ENCODE measurements at regions not wholly inside any gene's neighbourhood (a gene's known extent, or its start where the extent isn't known, plus 50 kb on each side); places are given as distances from the start of the nearest gene placed in this dataset.

DNA sequence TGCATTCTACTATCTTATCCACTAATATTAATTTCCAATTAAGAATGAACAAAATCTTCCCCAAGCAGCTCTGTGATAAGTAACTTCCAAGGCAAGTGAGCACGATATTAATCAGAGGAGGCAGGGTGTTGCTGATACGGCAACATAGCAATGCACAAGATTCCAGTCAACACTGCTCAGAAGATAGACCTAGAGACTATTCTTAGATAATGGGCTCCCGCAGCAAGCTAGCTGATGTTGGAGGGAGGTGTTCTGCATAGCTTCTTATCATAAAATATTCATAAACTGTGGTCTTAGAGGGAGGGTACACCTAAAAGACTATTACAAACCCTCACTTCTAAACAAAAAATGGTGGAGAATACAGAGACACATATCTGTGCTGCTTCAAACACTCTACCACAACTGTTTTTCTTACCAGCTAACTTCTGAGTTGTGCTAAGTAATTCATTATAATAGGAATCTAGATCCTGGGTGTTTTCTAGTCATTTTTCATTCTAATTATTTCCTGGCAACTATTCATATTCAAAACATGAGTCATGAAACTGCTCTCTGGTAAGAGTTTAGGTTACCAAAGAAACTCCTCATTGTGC is 382.0 kb upstream of the SOX14 start:
- TF ChIP-seq, protein P1, sequence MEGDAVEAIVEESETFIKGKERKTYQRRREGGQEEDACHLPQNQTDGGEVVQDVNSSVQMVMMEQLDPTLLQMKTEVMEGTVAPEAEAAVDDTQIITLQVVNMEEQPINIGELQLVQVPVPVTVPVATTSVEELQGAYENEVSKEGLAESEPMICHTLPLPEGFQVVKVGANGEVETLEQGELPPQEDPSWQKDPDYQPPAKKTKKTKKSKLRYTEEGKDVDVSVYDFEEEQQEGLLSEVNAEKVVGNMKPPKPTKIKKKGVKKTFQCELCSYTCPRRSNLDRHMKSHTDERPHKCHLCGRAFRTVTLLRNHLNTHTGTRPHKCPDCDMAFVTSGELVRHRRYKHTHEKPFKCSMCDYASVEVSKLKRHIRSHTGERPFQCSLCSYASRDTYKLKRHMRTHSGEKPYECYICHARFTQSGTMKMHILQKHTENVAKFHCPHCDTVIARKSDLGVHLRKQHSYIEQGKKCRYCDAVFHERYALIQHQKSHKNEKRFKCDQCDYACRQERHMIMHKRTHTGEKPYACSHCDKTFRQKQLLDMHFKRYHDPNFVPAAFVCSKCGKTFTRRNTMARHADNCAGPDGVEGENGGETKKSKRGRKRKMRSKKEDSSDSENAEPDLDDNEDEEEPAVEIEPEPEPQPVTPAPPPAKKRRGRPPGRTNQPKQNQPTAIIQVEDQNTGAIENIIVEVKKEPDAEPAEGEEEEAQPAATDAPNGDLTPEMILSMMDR (conservative IDR thresholded peaks at IDR 0.05; ENCODE audit: low read depth, low read length), result no peak
- no peak overlapping the region for H3K4me3 ChIP-seq (ENCODE audit: low read depth, low read length)
- DNase-seq (ENCODE audit: low read depth), result no peak

DNA sequence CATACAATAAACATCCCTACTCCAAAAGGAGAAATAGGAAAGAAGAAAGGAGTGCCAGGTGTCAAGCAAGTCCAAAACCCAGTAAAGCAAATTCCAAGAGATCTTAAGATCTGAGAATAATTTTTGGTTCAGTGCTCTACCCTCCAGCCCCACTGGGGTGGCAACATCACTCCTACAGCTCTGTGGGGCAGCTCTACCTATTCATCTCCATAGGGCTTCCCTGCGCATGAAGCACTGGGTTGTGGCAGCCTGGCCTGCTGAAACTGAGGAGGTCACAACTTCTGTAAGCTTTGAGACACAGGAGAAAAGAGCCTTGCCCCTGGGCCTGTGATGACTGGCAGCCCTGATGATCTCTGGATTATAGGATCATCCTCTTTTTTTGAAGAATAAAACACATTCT is 378.2 kb upstream of the SOX14 start:
- TF ChIP-seq, protein P1 (conservative IDR thresholded peaks at IDR 0.05; ENCODE audit: low read depth, low read length), result no peak
- no peak overlapping the region for H3K4me3 ChIP-seq (ENCODE audit: low read depth, low read length)
- DNase-seq (ENCODE audit: low read depth), result no peak

DNA sequence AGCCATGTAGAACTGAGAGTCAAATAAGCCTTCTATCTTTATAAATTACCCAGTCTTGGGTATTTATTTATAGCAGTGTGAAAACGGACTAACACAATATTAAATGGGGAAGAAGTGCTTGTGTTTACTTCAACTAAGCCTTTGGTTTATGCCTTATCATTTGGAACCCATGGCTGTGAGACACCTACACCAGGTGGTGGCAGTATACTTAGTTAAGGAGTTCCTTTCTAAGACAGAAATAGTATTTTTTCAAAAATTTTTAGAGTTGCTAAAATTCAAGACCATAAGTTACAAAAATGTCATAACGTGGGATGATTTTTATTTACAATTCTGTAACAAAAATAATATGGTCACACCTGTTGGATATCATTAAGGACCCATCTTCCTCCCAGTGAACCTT is 354.5 kb upstream of the SOX14 start:
- TF ChIP-seq, protein P1 (conservative IDR thresholded peaks at IDR 0.05; ENCODE audit: low read depth, low read length), result no peak
- no peak overlapping the region for H3K4me3 ChIP-seq (ENCODE audit: low read depth, low read length)
- DNase-seq (ENCODE audit: low read depth), result no peak

DNA sequence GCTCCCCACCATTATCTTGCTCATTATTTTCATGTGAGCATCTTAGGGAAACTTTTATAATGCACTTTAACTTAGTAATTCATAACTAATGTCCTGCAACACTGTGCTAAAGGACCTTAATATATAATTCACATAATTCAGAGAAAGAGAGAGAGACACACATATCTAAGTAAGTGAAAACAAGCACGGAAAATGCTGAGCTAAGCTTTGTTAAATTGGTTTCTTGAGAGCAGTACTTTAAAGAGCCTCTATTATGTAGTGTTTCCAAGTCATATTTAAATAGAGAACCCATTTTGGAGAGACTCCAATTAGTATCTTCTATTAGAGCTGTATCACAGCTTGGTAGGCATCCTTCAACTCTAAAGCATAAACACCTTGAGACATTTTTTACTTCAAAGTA is 354.1 kb upstream of the SOX14 start:
- no peak for DNase-seq (ENCODE audit: low read depth)
- TF ChIP-seq, protein P1 (conservative IDR thresholded peaks at IDR 0.05; ENCODE audit: low read depth, low read length), result no peak
- H3K4me3 ChIP-seq (ENCODE audit: low read depth, low read length), result no peak overlapping the region

DNA sequence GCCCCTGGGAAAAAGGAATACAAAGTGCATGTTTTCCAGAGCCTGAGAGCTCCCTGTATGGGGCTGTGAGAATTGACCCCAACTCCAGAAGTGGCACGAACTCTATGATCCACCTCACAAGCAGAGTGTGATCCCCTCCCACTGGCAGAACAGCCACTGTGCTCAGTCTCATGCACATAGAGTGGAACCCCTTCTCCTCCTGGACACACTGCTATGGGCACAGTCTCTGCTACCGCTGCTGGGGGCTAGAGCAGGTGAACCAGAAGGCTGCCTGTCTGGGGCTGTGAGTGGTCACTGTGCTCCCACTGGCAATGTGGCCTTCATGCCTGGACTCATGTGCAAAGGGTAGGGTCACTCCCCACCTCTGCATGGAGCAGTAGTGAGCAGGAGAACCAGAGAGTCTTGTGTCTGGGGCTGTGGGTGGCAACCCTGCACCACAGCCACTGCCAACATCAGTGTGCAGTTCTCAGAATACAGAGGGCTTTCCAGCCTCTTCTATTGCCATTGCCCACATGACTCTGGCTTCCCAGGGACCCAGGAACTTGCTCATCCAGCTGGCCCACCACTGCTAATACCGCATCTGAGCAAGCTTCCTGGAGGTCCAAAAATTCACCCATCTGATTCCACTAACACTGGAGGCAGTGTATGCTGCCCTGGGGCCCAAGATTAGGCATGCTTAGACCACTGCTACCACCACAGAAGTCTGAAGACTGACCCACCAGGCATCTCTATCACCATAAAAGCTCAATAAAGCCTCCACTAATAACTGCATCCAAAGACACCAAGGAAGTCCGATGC is 343.7 kb upstream of the SOX14 start:
- TF ChIP-seq, protein P1 (conservative IDR thresholded peaks at IDR 0.05; ENCODE audit: low read depth, low read length), result no peak
- H3K4me3 ChIP-seq (ENCODE audit: low read depth, low read length), result no peak overlapping the region
- no peak for DNase-seq (ENCODE audit: low read depth)

DNA sequence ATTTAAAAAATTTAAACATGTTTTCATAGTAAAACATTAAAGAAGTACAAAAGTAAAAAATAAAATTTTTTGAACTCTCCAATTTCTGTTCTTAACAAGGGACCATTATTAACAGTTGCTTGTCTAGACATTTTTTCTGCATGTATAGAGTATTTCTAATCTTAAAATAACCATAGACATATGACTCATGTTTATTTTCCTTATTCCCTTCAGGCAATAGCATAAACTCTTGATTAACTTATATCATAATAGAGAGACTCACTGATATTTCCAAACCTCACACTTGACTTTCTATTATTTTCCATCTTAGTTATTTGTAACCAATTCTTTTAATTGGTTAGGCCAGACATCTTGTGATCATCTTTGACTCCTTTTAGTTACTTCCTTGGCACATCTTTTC is 325.6 kb upstream of the SOX14 start:
- TF ChIP-seq, protein P1 (conservative IDR thresholded peaks at IDR 0.05; ENCODE audit: low read depth, low read length), result no peak
- no peak overlapping the region for H3K4me3 ChIP-seq (ENCODE audit: low read depth, low read length)
- DNase-seq (ENCODE audit: low read depth), result no peak

DNA sequence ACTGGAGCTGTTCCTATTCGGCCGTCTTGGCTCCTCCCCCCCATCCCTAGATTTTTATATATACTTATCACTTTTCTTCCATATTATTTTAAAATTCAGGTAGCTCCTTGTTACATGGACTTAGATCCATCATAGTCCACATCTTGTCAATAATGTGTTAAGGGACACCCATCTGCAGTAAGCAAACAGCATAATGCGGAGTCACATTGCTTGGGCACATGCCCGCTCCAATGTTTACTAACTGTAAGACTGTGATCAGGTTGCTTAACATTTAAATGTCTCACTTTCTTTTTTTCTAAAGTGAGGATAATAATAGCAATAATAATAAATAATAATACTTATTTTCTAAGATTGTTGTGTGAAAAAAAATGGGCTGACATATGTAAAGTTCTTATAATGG is 303.2 kb upstream of the SOX14 start:
- TF ChIP-seq, protein P1 (conservative IDR thresholded peaks at IDR 0.05; ENCODE audit: low read depth, low read length), result no peak
- no peak for DNase-seq (ENCODE audit: low read depth)
- no peak overlapping the region for H3K4me3 ChIP-seq (ENCODE audit: low read depth, low read length)

Measured in epithelial cell of proximal tubule (primary cell).